ENCODE measurements at regions not wholly inside any gene's neighbourhood (a gene's known extent, or its start where the extent isn't known, plus 50 kb on each side); places are given as distances from the start of the nearest gene placed in this dataset.

DNA sequence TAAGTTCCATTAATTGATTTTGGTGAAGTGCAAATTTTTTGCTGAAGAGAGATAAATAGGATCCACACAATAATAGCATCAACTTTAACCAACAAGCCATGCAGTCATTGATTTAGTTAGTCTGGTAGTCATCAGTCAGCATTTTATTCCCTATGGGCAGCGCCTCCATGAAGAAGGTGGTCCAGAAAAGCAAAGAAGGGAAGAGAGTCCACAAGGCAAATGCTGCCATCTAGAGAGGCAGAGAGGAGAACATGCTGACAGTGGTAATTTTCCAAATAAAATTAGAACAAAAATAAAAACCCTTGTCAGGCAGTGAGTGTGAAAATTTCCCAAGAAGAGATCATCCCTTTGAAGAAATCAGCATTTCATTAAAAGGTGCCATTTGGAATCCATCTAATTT, 366.7 kb upstream of the FAM241A start:
- DNase-seq (ENCODE audit: extremely low spot score), result peak; percentile 23
- ChIA-PET POLR2A (no interaction called here), CTCF (interaction anchor here (0.6 to 1.1 kb wide), 2 partner anchors 137 to 152 kb away, joined by 4 read pairs; no protein-coding TSS in a partner anchor)
- TF ChIP-seq LEF1 (IDR thresholded peaks at IDR 0.05; ENCODE audit: borderline replicate concordance), result no peak
- TF ChIP-seq, protein P1, sequence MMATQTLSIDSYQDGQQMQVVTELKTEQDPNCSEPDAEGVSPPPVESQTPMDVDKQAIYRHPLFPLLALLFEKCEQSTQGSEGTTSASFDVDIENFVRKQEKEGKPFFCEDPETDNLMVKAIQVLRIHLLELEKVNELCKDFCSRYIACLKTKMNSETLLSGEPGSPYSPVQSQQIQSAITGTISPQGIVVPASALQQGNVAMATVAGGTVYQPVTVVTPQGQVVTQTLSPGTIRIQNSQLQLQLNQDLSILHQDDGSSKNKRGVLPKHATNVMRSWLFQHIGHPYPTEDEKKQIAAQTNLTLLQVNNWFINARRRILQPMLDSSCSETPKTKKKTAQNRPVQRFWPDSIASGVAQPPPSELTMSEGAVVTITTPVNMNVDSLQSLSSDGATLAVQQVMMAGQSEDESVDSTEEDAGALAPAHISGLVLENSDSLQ (IDR thresholded peaks at IDR 0.05), result no peak
- TF ChIP-seq FOXA1 (IDR thresholded peaks at IDR 0.05), result no peak
- no peak for TF ChIP-seq ZNF384 (IDR thresholded peaks at IDR 0.05)
- no peak for TF ChIP-seq FOXK2 (IDR thresholded peaks at IDR 0.05)
- no peak for TF ChIP-seq FOXM1 (IDR thresholded peaks at IDR 0.05; ENCODE audit: borderline replicate concordance)
- TF ChIP-seq NFRKB (IDR thresholded peaks at IDR 0.05), result no peak
- TF ChIP-seq BHLHE40 (IDR thresholded peaks at IDR 0.05; ENCODE audit: borderline replicate concordance), result no peak
- no peak for TF ChIP-seq ELF4 (IDR thresholded peaks at IDR 0.05)
- no peak for TF ChIP-seq HDGF (IDR thresholded peaks at IDR 0.05; ENCODE audit: borderline replicate concordance)
- no peak for TF ChIP-seq ARNT (IDR thresholded peaks at IDR 0.05)
- TF ChIP-seq SUZ12 (IDR thresholded peaks at IDR 0.05), result no peak

DNA sequence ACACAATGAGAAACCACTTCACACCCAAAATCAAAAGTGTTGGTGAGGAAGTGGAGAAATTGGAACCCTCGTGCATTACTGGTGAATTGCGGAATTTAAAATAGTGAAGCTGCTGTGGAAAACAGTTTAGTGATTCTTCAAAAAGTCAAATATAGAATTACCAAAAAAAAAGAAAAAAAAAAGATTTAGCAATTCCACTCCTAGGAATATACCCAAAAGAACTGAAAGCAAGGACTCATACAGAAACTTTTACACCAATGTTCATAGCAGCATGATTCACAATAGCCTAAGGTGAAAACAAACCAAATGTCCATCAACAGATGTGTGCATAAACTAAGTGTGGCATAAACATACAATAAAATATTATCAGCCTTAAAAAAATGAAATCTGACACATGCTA, 364.3 kb upstream of the FAM241A start:
- CTCF ChIA-PET, result interaction anchor here (0.6 to 1.0 kb wide), 2 partner anchors 33 to 140 kb away, joined by 3 read pairs; no protein-coding TSS in a partner anchor
- POLR2A ChIA-PET, result no interaction called here
- TF ChIP-seq ELF4 (IDR thresholded peaks at IDR 0.05) (no peak), LEF1 (IDR thresholded peaks at IDR 0.05; ENCODE audit: borderline replicate concordance) (no peak), CTBP1 (IDR thresholded peaks at IDR 0.05; ENCODE audit: borderline replicate concordance) (no peak), TARDBP (IDR thresholded peaks at IDR 0.05) (no peak), FOXK2 (IDR thresholded peaks at IDR 0.05) (no peak), HDGF (IDR thresholded peaks at IDR 0.05; ENCODE audit: borderline replicate concordance) (no peak), NFRKB (IDR thresholded peaks at IDR 0.05) (no peak), FOXM1 (IDR thresholded peaks at IDR 0.05; ENCODE audit: borderline replicate concordance) (no peak), ARNT (IDR thresholded peaks at IDR 0.05) (no peak), FOXA1 (IDR thresholded peaks at IDR 0.05) (no peak)
- TF ChIP-seq, protein P1 (IDR thresholded peaks at IDR 0.05), result no peak
- DNase-seq (ENCODE audit: extremely low spot score), result no peak

DNA sequence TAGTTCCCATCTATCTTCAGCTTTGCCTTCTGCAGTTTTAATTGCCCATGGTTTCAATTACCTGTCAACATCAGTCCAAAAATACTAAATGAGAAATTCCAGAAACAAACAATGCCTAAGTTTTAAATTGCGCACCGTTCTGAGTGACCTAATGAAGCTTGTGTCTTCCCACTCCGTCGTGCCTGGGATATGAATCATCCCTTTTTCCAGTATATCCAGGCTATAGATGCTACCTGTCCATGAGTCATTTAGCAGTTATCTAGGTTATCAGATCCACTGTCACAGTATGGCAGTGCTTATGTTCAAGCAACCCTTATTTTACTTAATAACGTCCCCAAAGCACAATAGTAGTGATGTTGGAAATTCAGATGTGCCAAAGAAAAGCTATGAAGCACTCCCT, 363.6 kb upstream of the FAM241A start:
- POLR2A ChIA-PET, result no interaction called here
- DNase-seq (ENCODE audit: extremely low spot score), result no peak
- CTCF ChIA-PET, result no interaction called here

DNA sequence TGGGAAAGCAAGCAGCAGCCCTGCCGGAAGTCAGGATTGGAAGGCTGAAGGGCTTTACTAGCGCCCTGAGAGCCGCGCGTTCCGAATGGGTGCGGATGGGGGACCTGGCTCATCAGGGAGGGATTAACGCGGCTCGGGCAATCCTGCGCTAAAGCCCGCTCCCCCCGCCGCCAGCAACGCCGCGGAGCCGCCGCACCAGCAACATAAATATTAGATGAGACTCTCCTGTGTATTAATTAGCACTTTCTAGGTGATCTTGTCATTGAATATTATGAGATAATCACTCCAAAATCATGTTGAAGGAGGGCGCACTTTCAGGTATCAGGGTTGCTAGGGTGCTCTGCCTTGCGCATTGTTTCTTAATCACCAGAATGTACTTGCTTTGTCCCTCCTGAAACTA, 357.2 kb upstream of the FAM241A start:
- POLR2A ChIA-PET, result no interaction called here
- CTCF ChIA-PET, result no interaction called here
- DNase-seq (ENCODE audit: extremely low spot score), result no peak
- TF ChIP-seq TARDBP (IDR thresholded peaks at IDR 0.05) (no peak), HDGF (IDR thresholded peaks at IDR 0.05; ENCODE audit: borderline replicate concordance) (no peak), CTBP1 (IDR thresholded peaks at IDR 0.05; ENCODE audit: borderline replicate concordance) (no peak), ELF4 (IDR thresholded peaks at IDR 0.05) (no peak), SUZ12 (IDR thresholded peaks at IDR 0.05) (no peak), SP1 (IDR thresholded peaks at IDR 0.05) (no peak), L3MBTL2 (conservative IDR thresholded peaks at IDR 0.05) (no peak), FOXA1 (IDR thresholded peaks at IDR 0.05) (no peak), ZNF384 (IDR thresholded peaks at IDR 0.05) (no peak), FOXK2 (IDR thresholded peaks at IDR 0.05) (no peak), BHLHE40 (IDR thresholded peaks at IDR 0.05; ENCODE audit: borderline replicate concordance) (no peak), FOXM1 (IDR thresholded peaks at IDR 0.05; ENCODE audit: borderline replicate concordance) (no peak), ARNT (IDR thresholded peaks at IDR 0.05) (no peak), LEF1 (IDR thresholded peaks at IDR 0.05; ENCODE audit: borderline replicate concordance) (no peak), NFRKB (IDR thresholded peaks at IDR 0.05) (no peak)
- TF ChIP-seq, protein P1 (IDR thresholded peaks at IDR 0.05), result no peak

More for the DNA sequence above, 363.6 kb upstream of the FAM241A start:
- TF ChIP-seq FOXM1 (IDR thresholded peaks at IDR 0.05; ENCODE audit: borderline replicate concordance), result no peak
- no peak for TF ChIP-seq L3MBTL2 (conservative IDR thresholded peaks at IDR 0.05)

DNA sequence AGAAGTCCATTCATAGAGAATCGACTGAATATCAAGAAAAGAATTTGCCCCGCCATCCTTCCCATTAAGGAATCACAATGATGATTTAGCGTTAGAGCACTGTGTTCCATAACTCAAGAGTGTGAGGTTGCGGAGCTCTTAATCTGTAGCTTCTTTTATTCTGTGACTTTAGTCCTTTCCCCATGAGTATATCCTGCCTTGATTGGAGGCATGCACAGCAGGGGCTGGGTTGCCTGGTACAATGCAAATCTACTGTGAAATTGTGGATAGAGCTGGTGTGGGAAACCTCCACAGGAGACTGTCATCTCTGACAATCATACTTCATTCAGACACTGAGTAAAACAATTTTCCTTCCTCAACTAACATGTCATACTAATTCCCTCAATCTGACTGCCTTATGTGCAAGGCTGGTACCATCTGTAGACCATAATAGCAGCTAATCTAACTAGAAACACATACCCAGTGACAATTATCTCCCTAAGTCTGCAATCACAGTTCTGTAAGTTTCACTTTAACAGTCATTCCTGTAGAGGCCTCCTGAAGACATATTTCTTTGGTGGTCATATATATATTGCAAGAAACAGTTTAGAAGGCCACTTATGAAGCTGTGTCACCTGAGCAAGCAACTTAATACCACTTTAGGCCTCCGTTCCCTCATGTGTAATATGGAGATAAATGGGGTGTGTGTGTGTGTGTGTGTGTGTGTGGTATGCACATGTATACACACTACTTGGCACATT, 355.2 kb upstream of the FAM241A start:
- no peak for DNase-seq (ENCODE audit: extremely low spot score)
- TF ChIP-seq ELF4 (IDR thresholded peaks at IDR 0.05), result no peak
- no peak for TF ChIP-seq FOXA1 (IDR thresholded peaks at IDR 0.05)
- no peak for TF ChIP-seq L3MBTL2 (conservative IDR thresholded peaks at IDR 0.05)
- TF ChIP-seq SP1 (IDR thresholded peaks at IDR 0.05), result no peak
- TF ChIP-seq HDGF (IDR thresholded peaks at IDR 0.05; ENCODE audit: borderline replicate concordance), result no peak
- no peak for TF ChIP-seq FOXK2 (IDR thresholded peaks at IDR 0.05)
- TF ChIP-seq, protein P1 (IDR thresholded peaks at IDR 0.05), result no peak
- ChIA-PET CTCF (interaction anchor here (0.6 kb wide), 2 partner anchors 152 to 359 kb away, joined by 3 read pairs; no protein-coding TSS in a partner anchor), POLR2A (no interaction called here)

DNA sequence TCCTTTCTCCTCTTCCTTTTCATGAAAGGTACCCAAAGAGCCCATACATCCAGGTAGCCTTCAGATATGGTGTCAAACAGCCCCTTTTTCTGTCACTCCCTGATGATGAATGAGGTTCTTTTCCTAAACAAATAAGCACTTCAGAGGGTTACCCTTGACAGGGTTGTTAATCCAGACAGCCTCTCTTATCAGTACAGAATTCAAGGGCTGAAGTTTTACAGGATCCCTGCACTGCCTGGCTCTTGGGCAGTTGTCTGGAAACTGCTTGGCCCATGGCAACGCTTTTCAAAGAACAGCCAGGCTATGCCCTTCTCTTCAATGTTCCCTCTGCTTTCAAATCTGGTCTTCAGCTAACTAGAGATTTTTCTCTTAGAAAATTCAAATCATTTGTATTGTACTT, 352.6 kb upstream of the FAM241A start:
- TF ChIP-seq, protein P1 (IDR thresholded peaks at IDR 0.05), result peak; percentile 92
- no peak for TF ChIP-seq TARDBP (IDR thresholded peaks at IDR 0.05)
- TF ChIP-seq ZNF384 (IDR thresholded peaks at IDR 0.05), result no peak
- TF ChIP-seq CTBP1 (IDR thresholded peaks at IDR 0.05; ENCODE audit: borderline replicate concordance), result no peak
- TF ChIP-seq L3MBTL2 (conservative IDR thresholded peaks at IDR 0.05), result no peak
- CTCF ChIA-PET, result no interaction called here
- POLR2A ChIA-PET, result no interaction called here
- DNase-seq (ENCODE audit: extremely low spot score), result peak; percentile 42

Measured in HEK293T (cell line).